ENCODE measurements at regions not wholly inside any gene's neighbourhood (a gene's known extent, or its start where the extent isn't known, plus 50 kb on each side); places are given as distances from the start of the nearest gene placed in this dataset.

DNA sequence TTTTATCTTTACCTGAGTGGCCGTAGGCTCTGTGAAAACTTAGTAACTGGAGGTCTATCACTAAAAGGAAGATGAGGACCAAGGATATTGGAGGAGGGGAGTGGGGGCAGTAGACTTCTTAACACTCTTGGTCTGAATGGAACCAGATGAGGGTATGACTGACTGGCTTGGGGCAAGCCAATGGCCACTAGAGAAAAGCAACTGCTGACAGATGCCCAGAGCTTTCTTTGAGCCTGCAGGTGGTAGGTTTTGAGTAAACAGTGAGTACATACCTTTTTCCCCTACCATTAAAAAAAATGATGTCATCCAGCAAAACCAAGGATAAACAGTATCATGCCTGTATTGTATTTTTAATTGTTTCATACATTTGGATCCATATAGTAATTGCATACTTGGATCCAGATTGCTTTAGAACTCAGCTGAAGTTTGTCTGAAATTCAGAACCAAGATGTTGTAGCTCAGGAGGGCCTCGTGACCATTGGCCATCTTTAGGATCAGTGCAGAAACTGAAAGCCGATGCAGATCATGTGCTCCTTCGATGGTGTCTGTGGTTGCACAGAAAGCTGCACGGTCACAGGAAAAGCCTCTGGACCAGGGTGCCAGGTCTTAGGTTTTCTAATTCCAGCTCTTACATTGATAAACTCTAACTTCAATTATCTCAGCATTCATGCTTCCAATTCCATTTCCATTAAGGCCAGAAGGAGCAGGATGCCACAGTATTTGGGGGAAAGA is 131.0 kb downstream of the PDGFRA start:
- Histone ChIP-seq H3K4me3 (ENCODE audit: low read depth, low read length) (no peak overlapping the region), H3K4me1 (ENCODE audit: insufficient read depth) (no peaks in the 10 kb centered on the region), H3K27ac (ENCODE audit: low read depth) (no peak overlapping the region), H3K36me3 (ENCODE audit: insufficient read depth) (no peaks in the 10 kb centered on the region)
- no peak for DNase-seq (ENCODE audit: extremely low spot score)
- WGBS = 76% methylated on average over 5 of the region's 5 CpGs

DNA sequence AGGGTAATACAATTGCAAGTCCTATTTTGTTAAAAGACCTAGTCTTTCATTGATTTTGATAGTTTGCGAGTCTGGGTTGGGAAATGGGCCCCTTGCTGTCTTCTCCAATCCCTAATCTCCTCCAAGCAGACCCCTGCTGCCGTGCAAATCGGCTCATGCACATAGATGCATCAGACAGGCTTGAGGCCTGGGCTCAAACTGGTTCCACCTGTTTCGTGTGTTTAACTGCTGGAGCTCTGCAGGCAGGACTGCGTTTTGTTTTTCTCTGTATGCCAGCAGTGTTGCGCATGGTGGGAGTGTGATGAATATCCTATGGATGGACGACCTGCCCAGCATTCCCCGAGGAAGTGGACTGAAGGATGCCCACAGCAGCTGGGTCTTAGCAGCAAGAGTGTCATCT is 133.9 kb downstream of the PDGFRA start:
- Histone ChIP-seq H3K27ac (ENCODE audit: low read depth) (no peak overlapping the region), H3K4me1 (ENCODE audit: insufficient read depth) (no peaks in the 10 kb centered on the region), H3K4me3 (ENCODE audit: low read depth, low read length) (no peak overlapping the region), H3K36me3 (ENCODE audit: insufficient read depth) (no peaks in the 10 kb centered on the region)
- no peak for DNase-seq (ENCODE audit: extremely low spot score)
- 62% methylated on average over 8 of the region's 8 CpGs for WGBS

DNA sequence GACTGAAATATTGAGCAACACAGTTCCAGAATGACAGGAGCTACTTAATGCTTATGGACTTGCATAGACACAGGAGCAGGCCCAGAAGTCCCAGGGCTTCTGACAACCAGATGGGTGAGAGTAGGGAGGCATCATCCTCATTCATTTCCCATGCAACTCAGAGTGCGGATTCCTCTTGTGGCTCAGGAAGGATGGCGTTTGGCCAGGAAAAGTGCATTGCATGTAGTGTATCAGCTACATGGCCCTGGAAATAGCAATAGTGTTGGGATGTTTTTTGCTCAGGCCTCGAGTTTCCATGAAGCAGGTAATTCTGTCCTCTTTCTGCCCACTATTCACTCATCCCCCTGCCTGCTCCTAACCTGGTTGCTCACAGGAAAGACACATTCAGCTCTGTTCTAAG is 136.6 kb downstream of the PDGFRA start:
- no peak for DNase-seq (ENCODE audit: extremely low spot score)
- Histone ChIP-seq H3K4me1 (ENCODE audit: insufficient read depth) (no peaks in the 10 kb centered on the region), H3K36me3 (ENCODE audit: insufficient read depth) (no peaks in the 10 kb centered on the region), H3K27ac (ENCODE audit: low read depth) (no peak overlapping the region), H3K4me3 (ENCODE audit: low read depth, low read length) (no peak overlapping the region)
- 82% methylated on average over 3 of the region's 3 CpGs for WGBS

DNA sequence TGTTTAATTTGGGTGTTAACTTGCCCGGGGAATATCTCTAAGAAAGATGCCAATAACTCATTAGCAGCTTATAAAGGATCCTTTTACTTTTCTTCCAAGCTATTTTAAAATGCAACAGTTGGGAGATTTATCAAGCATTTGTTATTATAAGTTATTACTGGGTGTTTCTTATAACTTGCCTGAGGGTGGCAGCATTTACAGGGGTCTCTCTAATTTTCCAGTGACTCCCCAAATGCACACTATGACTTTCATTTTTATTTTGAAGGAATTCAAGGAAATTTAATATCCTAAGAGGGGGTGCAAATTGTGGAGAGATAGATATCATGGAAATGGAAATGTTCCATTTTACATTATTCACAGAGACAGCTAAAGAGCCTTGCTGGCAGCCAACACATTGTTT is 138.0 kb downstream of the PDGFRA start:
- Histone ChIP-seq H3K4me3 (ENCODE audit: low read depth, low read length) (no peak overlapping the region), H3K36me3 (ENCODE audit: insufficient read depth) (no peaks in the 10 kb centered on the region), H3K4me1 (ENCODE audit: insufficient read depth) (no peaks in the 10 kb centered on the region), H3K27ac (ENCODE audit: low read depth) (no peak overlapping the region)
- no peak for DNase-seq (ENCODE audit: extremely low spot score)
- WGBS = 65% methylated on average over 1 of the region's 1 CpG

DNA sequence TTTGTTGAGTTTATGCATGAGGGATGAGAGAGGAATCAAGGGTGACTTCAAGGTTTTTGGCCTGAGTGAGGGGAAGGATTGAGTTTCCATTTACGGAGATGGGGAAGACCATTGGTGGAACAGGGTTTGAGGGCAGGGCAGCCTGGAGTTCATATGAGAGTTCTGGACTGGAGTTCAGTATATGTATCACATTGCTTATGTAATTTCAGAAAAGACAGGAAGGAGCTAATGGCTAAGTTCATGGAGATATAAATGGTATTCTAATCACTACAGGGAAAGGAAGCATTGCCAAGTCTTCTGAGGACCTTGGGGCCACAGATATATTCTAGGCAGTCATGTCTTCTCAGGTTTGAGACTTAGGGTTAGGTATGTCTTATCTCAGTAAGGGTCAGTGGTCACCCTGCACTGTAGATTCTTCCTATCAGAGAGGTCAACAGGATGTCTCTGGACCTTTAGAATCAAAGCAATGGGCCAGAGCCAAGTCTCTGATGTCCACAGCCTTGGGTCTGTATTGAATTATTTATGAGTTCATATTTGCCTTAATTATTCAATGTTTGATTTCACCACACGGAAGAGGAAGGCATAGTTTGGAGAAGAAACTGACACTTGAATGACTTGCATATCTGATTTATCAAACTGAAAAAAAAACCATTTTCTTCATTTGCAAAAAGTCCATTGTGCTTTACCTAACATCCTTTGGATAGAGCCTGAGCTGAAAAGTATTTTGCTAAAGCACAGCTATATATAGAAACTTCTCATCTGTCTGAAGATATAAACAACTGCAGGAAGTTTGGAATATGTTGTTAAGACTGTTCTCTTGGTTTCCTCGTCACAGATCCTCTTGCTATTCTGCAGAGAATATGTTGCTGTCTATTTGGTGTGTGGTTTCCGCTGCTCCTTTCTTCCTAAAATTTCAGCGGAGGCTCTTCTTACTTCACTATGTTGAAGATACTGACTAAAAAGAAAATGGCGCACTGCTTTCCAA is 139.5 kb downstream of the PDGFRA start:
- 35% methylated on average over 6 of the region's 6 CpGs for WGBS
- no peaks in the 10 kb centered on the region for H3K36me3 ChIP-seq (ENCODE audit: insufficient read depth)
- no peaks in the 10 kb centered on the region for H3K4me1 ChIP-seq (ENCODE audit: insufficient read depth)
- H3K4me3 ChIP-seq (ENCODE audit: low read depth, low read length) = no peak overlapping the region
- DNase-seq (ENCODE audit: extremely low spot score) = no peak
- H3K27ac ChIP-seq (ENCODE audit: low read depth) = no peak overlapping the region

DNA sequence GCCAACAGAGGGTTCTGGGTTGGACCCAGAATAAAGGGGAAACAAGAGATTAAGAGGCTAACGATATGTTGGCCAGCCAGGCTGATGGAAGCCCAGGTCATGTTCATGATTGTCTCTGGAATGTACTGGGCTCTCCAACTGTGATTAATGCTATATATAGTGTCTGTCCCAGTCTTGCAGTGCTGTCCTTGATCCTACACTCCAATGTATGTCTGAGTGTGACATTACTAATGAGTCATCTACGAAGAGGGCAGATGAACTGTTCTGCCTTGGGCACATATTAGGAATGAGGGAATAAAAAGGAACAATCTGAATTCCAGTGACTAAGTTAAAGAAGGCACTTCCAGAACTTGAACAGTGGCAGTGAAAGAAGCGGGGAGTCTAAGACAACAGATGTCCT is 142.1 kb downstream of the PDGFRA start:
- Histone ChIP-seq H3K36me3 (ENCODE audit: insufficient read depth) (no peaks in the 10 kb centered on the region), H3K4me1 (ENCODE audit: insufficient read depth) (no peaks in the 10 kb centered on the region), H3K4me3 (ENCODE audit: low read depth, low read length) (no peak overlapping the region), H3K27ac (ENCODE audit: low read depth) (no peak overlapping the region)
- no peak for DNase-seq (ENCODE audit: extremely low spot score)
- WGBS = 77% methylated on average over 3 of the region's 3 CpGs

DNA sequence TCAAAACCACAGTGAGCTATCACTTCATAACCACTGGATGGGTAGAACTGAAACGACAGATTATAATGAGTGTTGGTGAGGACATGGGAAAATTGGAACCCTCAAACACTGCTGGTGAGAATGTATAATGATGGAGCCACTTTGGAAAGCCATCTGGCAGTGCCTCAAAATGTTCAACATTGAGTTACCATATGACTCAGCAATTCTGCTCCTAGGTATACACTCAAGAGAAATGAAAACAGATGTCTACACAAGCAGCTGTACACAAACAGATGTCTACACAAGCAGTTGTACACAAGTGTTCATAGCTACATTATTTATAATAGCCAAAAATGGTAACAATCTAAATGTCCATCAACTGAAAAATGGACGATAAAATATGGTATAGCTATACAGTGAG is 143.9 kb downstream of the PDGFRA start:
- 93% methylated on average over 2 of the region's 2 CpGs for WGBS
- no peak for DNase-seq (ENCODE audit: extremely low spot score)
- Histone ChIP-seq H3K27ac (ENCODE audit: low read depth) (no peak overlapping the region), H3K36me3 (ENCODE audit: insufficient read depth) (no peaks in the 10 kb centered on the region), H3K4me3 (ENCODE audit: low read depth, low read length) (no peak overlapping the region), H3K4me1 (ENCODE audit: insufficient read depth) (no peaks in the 10 kb centered on the region)

DNA sequence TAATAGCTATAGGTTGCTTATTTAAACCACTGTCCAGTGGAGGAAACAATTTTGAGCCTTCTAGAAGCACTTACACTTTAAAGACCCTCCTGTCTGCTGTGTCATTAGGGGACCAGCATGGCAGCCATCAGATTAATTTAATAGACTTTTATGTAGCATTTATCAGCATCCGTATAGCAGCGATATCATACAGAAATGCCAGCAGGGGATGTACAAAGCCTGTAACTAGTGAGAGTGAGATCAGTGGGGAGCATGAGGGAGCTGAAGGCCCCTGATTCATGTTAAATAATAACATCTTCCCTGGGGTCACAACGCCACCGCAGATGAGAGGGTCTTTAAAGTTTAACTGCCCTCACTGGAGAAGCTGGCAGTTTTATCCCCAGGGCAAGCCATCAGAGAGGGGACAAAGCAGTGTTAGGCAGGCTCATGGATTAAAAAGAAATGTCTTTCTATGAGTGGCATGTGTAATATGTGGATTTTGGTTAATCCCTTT is 144.7 kb downstream of the PDGFRA start:
- H3K4me3 ChIP-seq (ENCODE audit: low read depth, low read length) = no peak overlapping the region
- DNase-seq (ENCODE audit: extremely low spot score) = no peak
- no peaks in the 10 kb centered on the region for H3K4me1 ChIP-seq (ENCODE audit: insufficient read depth)
- no peaks in the 10 kb centered on the region for H3K36me3 ChIP-seq (ENCODE audit: insufficient read depth)
- 73% methylated on average over 4 of the region's 4 CpGs for WGBS
- H3K27ac ChIP-seq (ENCODE audit: low read depth) = no peak overlapping the region

DNA sequence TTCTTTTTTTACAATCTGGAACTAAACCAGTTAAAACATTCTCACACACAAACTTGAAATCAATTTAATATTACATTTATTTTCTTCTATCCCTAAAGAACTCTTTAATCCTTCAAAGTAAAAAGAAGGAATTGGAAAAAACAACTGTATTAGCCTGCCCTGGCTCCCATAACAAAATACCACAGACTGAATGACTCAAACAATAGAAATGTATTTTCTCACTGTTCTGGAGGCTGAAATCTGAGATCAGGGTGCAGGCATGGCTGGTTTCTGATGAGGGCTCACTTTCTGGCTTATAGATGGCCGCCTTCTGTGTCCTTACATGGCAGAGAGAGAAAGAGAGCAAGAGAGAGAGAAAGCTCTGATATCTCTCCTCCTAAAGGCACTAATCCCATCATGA is 149.4 kb downstream of the PDGFRA start:
- no peaks in the 10 kb centered on the region for H3K36me3 ChIP-seq (ENCODE audit: insufficient read depth)
- no peak overlapping the region for H3K4me3 ChIP-seq (ENCODE audit: low read depth, low read length)
- WGBS = 95% methylated on average over 1 of the region's 1 CpG
- H3K4me1 ChIP-seq (ENCODE audit: insufficient read depth) = no peaks in the 10 kb centered on the region
- DNase-seq (ENCODE audit: extremely low spot score) = no peak
- H3K27ac ChIP-seq (ENCODE audit: low read depth) = no peak overlapping the region

DNA sequence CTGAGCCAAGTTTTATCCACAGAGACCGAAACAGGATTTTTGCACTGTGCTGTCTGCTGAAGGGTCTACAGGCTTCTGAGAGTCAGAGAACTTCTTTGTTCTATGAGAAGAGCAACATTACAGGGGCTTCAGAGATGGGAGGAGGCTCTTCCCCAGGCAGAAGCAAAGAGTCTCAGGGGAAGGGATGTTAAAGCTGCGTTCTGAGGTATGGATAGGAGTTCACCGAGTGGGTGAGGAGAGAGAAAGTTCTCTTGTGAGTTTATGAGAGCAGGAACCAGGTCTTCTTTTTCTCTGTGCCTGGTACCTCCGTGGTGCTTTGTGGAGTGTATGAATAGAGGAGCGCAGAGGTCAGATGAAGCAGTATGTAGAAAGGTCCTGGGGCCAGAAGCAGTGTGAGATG is 155.1 kb downstream of the PDGFRA start:
- no peak for DNase-seq (ENCODE audit: extremely low spot score)
- H3K27ac ChIP-seq (ENCODE audit: low read depth) = no peak overlapping the region
- WGBS = 85% methylated on average over 5 of the region's 5 CpGs

DNA sequence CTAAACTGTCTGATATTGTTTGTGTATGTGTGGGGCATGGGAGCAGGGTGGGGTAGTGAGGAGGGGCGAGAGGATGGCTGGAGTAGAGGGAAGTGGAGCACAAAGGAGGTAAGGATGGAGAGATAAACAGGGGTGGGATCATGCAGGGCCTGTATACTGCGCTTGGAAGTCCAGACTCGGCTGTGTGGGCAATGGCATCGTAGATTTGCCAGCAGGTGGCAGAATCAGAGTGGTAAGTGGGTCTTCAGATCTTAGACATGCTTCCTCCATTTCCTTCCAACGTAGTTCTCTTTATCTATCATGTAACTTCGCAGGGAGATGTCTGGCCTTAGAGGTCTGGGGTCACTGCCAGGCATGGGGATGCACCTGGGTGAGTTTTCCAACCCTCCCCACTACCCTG is 155.5 kb downstream of the PDGFRA start:
- H3K36me3 ChIP-seq (ENCODE audit: insufficient read depth) = no peaks in the 10 kb centered on the region
- H3K4me1 ChIP-seq (ENCODE audit: insufficient read depth) = no peaks in the 10 kb centered on the region
- H3K27ac ChIP-seq (ENCODE audit: low read depth) = no peak overlapping the region
- no peak for DNase-seq (ENCODE audit: extremely low spot score)
- no peak overlapping the region for H3K4me3 ChIP-seq (ENCODE audit: low read depth, low read length)
- WGBS = 66% methylated on average over 6 of the region's 6 CpGs

More for the DNA sequence above, 155.1 kb downstream of the PDGFRA start:
- Histone ChIP-seq H3K4me3 (ENCODE audit: low read depth, low read length) (no peak overlapping the region), H3K36me3 (ENCODE audit: insufficient read depth) (no peaks in the 10 kb centered on the region), H3K4me1 (ENCODE audit: insufficient read depth) (no peaks in the 10 kb centered on the region)

DNA sequence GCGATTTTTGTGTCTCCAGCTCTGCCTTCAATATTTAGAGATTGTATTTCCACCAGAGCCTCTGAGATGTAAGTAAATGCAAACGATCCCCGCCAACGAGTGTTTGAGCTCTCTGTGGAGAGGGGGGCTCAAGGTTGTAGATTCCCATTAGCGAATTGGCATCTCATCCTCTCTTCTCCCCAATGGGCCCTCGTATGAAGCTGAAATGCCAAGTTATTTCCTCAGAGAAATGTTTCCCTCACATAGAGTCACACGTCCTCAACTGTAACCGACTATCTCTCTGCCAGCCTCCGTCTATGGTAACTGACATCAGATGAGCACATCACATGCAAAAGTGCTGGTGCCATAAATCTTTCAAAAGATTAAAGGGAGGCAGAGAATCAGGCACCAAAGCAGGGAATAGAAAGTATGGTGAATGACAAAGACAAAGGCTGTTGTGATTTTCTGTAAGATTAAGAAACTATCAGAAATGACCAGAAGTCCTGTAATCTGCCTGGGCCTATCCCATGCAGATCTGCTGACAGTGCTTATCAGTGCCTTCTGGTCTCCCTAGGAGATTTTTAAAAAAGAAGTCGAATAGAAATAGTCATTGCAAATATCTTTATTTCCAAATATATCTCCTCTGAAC is 157.1 kb downstream of the PDGFRA start:
- no peak for DNase-seq (ENCODE audit: extremely low spot score)
- WGBS = 78% methylated on average over 10 of the region's 10 CpGs
- Histone ChIP-seq H3K27ac (ENCODE audit: low read depth) (no peak overlapping the region), H3K4me3 (ENCODE audit: low read depth, low read length) (no peak overlapping the region), H3K36me3 (ENCODE audit: insufficient read depth) (no peaks in the 10 kb centered on the region), H3K4me1 (ENCODE audit: insufficient read depth) (no peaks in the 10 kb centered on the region)

DNA sequence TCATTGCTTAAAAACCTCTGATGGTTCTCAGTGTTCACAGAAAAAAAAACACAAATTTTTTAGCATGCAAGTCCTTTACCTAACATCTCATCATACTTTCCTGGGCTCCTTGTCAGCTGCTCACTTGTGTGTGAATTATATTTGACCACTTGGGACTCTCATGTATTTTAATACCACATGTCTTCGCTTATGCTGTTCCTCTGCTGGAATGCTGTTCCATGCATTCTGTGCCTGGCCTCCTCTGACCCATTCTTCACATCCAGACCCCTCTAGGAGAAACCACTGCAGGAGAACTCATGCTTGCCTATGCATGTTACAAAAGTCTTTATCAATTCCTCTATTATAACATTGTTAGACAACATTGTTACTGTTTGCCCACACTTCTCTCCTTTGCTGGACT is 157.6 kb downstream of the PDGFRA start:
- Histone ChIP-seq H3K4me1 (ENCODE audit: insufficient read depth) (no peaks in the 10 kb centered on the region), H3K36me3 (ENCODE audit: insufficient read depth) (no peaks in the 10 kb centered on the region), H3K4me3 (ENCODE audit: low read depth, low read length) (no peak overlapping the region), H3K27ac (ENCODE audit: low read depth) (no peak overlapping the region)
- no peak for DNase-seq (ENCODE audit: extremely low spot score)
- WGBS = 95% methylated on average over 1 of the region's 1 CpG
